MG63 (cell line): ENCODE measurements at regions not wholly inside any gene's neighbourhood (a gene's known extent, or its start where the extent isn't known, plus 50 kb on each side); places are given as distances from the start of the nearest gene placed in this dataset.

Source experiments
- DNase-seq: peaks from one replicate; pipeline ENCODE4 v3.0.0-alpha.2; 2020
- H3K27me3 ChIP-seq: fragments of 250-450 bp; sonication (Bioruptor Pico); 2 replicates; pipeline ENCODE4 v1.5.1; 2020; ENCODE audit warnings: mild to moderate bottlenecking, moderate library complexity
- H3K36me3 ChIP-seq: fragments of 250-450 bp; sonication (Bioruptor Pico); 2 replicates; pipeline ENCODE4 v1.5.1; 2020; ENCODE audit warnings: mild to moderate bottlenecking, moderate library complexity
- H3K4me3 ChIP-seq: fragments of 250-450 bp; sonication (Bioruptor Pico); 2 replicates; pipeline ENCODE4 v1.5.1; 2020; ENCODE audit warnings: mild to moderate bottlenecking, moderate library complexity
- H3K9me3 ChIP-seq: fragments of 250-450 bp; sonication (Bioruptor Pico); 2 replicates; pipeline ENCODE4 v1.5.1; 2020; ENCODE audit warnings: mild to moderate bottlenecking, moderate library complexity

DNA sequence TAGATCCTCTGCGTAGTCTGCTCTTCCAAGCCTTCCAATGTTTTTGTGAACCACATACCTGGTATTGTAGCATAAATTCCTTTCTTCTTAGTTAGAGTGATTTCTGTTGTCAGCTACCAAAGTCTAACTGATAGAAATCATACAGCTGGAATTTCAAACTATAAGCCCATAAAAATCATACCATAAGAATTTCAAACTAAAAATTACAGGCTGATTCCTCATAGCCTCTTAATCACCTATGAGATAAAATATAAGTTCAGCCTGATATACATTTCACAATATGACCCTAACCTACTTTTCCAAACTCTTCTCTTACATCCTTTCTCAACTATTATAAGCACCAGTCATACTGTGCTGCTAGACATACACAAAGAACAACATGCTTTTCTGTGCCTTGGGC lies 64.8 kb downstream of the PTHLH start:
- DNase-seq, result no peak
- Histone ChIP-seq H3K4me3 (no peak overlapping the region), H3K9me3 (no peaks in the 10 kb centered on the region)

DNA sequence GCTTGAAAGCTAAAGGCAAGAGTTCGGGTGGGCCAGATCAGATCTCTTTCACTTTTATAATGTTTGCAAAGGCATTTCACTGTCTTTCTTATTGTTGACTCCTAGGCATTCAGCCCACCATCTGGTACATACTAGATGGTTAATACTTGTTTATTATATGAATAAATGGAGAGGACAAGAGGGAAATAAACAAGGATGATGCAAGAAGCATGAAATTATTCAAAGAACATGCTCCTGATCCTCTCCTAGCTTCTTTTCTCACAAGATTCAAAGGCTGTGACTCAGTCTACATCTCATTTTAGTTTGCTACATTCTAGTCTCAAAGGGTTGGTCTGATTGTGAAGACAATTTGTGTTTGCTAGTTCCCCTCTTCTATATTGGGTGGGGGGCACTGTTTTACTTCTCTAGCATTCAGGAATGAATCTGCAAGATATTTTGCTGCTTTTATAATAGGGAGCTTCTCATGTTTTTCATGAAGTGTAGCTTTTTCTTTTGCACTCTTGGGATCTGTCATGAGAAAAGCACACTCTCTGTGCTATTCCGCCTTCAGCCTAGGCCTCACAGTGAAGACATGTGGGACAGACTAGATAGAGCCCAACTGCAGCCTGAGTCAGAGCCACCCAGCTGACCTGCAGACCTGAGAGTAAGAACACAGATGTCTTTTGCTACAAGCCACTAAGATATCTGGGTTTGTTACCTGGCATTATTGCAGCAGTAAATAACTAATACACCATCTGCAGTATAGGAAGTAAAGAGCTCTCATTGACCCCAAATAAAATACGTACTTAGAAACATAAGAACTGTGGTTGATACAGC lies 65.7 kb downstream of the PTHLH start:
- H3K27me3 ChIP-seq, result no peaks in the 10 kb centered on the region
- no peaks in the 10 kb centered on the region for H3K36me3 ChIP-seq
- DNase-seq, result no peak

More for the DNA sequence above, 64.8 kb downstream of the PTHLH start:
- H3K27me3 ChIP-seq, result no peaks in the 10 kb centered on the region
- no peaks in the 10 kb centered on the region for H3K36me3 ChIP-seq

DNA sequence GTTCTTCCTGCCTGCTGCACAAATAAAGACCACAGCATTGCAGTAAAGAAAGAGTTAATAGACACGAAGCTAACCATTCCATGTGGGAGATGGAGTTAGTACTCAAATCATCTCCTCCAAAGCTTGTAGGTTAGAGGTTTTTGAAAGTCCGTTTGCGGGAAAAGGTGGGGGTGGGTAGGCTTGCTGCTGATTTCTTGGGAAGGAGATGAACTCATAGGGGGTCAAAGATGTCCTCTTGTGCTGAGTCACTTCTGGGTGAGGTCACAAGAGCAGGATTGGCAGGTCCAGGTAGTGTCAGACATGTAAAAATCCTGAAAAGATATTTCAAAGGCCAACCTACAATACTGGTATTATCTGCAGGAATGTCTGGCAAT lies 66.4 kb downstream of the PTHLH start:
- H3K9me3 ChIP-seq, result no peaks in the 10 kb centered on the region
- no peak overlapping the region for H3K4me3 ChIP-seq
- no peaks in the 10 kb centered on the region for H3K36me3 ChIP-seq
- H3K27me3 ChIP-seq, result no peaks in the 10 kb centered on the region
- DNase-seq, result no peak

More for the DNA sequence above, 65.7 kb downstream of the PTHLH start:
- H3K4me3 ChIP-seq, result no peak overlapping the region
- H3K9me3 ChIP-seq, result no peaks in the 10 kb centered on the region

DNA sequence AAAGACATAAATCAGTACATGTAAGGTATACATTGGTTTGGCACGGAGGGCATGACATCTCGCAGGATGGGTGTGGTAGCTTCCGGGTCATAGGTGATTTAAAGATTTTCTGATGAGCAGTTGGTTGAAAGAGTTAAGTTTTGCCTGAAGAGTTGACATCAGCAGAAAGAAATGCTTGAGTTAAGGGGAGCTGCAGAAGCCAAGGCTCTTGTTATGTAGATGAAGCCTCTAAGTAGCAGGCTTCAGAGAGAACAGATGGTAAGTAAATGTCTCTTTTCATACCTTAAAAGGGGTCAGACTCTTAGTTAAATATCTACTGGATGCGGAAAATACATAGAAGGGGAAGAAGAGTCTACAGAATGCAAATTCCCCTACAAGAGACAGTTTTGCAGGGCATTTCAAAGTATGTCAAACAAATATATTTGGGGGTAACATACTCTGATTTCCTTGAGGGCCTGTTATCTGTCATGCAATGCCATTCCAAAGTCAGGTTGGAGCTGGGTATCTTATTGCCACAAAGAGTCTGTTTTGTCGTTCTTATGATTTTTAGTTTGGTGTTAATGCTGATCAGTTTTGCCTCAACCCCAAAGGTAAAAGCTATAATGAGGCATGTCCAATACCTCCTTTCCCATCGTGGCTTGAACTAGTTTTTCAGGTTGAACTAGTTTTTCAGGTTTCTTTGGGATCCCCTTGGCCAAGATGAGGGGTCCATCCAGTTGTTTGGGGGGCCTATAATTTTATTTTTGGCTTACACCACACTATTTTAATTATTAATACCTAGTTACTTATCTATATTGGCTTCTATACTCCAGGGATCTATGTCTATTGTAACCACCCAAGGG lies 67.0 kb downstream of the PTHLH start:
- no peak for DNase-seq
- Histone ChIP-seq H3K9me3 (no peaks in the 10 kb centered on the region), H3K36me3 (no peaks in the 10 kb centered on the region), H3K27me3 (no peaks in the 10 kb centered on the region), H3K4me3 (no peak overlapping the region)

DNA sequence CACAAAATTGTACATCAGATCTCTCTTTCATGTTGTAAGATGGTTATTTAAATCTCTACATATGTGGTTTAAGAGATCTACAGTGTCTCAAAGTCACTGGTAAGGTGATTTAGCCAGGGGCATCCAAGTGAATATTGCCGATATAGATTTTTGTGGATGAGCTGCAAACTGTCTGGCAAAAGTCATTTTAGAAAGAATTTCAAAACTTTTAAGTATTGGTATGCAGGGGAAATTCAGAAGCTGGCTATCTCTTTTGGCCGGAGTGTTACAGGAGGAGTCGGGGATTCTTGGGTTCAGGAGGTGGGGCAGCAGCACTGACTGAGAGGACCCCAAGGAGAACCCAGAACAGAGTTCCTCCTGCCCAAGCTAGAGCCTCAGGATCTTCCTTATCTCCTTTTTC lies 69.9 kb downstream of the PTHLH start:
- Histone ChIP-seq H3K36me3 (no peaks in the 10 kb centered on the region), H3K4me3 (no peak overlapping the region), H3K9me3 (no peaks in the 10 kb centered on the region), H3K27me3 (no peaks in the 10 kb centered on the region)
- no peak for DNase-seq

DNA sequence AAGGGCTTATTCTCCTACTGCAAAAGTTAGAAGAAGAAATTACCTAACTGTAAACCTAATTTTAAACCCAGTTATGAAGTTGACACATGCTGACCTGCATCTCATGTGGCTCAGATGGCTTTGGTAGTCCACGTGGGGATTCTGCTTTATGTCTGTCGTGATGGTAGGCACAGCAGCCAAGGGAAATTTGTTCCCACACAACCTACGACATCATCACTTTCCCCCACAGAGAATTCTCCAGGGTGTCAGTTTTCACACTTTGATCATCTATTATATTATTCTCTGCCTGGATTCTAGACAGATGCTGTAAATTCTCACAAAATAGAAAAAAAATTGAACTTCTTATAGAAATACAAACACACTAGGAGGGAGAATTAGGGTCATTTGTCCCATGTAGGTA lies 70.6 kb downstream of the PTHLH start:
- H3K27me3 ChIP-seq, result no peaks in the 10 kb centered on the region
- H3K36me3 ChIP-seq, result no peaks in the 10 kb centered on the region
- no peak for DNase-seq
- no peaks in the 10 kb centered on the region for H3K9me3 ChIP-seq
- H3K4me3 ChIP-seq, result no peak overlapping the region

DNA sequence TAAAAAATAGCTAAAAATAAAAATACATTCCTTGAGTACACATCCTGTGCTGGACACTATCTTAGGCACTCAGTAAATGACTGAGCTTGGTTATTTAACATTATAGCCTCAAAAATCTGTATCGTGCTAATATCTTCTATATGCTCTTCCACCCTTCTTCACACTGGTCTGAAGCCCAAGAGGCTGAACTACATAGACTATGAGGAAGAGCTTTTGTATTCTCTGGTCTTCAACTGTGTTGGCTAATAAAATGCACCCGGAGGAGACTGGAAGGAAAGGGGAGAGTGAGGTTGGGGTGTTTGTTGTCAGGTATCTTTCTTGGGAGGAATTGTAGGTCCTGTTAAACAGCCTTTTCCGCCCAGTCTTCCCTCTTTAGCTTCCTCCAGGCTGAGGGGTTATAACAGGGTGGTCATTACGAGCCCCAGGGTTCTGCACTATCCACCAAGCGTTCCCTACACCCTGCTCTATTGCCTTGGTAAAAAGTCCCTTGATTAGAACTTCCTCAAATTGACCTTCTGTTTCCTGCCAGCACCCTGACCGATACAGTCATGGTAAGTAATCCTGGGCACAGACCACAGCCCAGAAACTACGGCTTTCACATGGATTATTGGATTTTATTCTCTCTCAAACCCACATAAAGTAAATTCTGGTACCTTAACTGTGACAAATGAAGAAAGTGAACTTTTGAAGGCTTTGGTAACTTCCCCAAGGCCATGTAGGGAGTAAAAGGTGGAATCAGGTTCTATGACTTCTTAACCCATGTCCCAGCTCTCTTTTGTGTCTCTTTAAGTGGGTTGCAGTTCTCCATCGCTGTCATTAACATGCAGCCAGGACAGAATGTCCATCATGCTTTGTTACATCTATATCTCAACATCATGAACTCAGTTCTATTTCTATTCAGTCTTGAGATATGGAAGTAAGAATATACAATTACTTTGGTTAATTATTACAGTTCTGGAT lies 71.3 kb downstream of the PTHLH start:
- Histone ChIP-seq H3K4me3 (no peak overlapping the region), H3K27me3 (no peaks in the 10 kb centered on the region), H3K9me3 (no peaks in the 10 kb centered on the region), H3K36me3 (no peaks in the 10 kb centered on the region)
- no peak for DNase-seq

DNA sequence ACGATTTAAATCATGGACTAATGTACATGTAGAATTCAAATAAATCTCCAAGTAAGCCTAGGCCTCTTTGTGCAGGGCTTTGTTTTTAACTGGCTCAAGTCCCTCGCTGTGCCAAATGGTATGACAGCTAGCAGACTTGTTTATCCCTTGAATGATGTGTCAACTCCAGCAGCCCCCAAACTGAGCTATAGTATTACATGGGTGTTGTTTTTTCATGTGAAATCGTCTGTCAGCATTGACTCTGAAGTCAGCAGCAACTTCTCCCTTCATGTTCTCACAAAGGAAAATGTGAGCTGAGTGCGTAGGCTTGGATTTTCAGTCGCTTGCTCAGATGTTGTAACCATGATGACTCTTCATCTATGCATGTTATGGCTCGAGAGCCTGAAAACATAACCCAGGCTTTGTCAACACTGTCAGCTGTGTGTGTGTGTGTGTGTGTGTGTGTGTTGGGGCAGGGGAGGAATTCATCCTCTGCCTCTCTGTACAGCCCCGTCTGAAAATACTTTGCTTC lies 73.3 kb downstream of the PTHLH start:
- H3K4me3 ChIP-seq, result no peak overlapping the region
- H3K36me3 ChIP-seq, result no peaks in the 10 kb centered on the region
- peak; percentile 44 for DNase-seq
- no peaks in the 10 kb centered on the region for H3K27me3 ChIP-seq
- H3K9me3 ChIP-seq, result no peaks in the 10 kb centered on the region

DNA sequence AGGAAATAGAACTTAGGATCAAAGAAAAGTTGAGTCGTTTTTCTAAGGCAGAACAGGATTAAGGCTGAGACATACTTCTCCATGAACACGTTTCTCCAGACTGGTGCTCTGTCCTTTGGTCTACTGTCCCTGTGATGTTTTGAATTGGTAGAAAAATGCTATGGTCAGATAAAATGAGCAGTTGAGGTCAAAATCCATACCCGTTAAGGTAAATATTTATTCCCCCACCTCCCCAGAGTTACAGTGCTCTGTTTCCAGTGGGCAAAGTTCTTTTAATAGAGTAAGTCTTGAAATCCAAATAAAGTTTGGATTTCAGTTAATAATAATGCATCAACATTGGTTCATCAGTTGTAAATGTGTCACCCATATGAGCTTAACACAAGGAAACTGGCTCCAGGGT lies 74.5 kb downstream of the PTHLH start:
- Histone ChIP-seq H3K9me3 (no peaks in the 10 kb centered on the region), H3K36me3 (no peaks in the 10 kb centered on the region), H3K4me3 (no peak overlapping the region), H3K27me3 (no peaks in the 10 kb centered on the region)
- DNase-seq, result no peak

DNA sequence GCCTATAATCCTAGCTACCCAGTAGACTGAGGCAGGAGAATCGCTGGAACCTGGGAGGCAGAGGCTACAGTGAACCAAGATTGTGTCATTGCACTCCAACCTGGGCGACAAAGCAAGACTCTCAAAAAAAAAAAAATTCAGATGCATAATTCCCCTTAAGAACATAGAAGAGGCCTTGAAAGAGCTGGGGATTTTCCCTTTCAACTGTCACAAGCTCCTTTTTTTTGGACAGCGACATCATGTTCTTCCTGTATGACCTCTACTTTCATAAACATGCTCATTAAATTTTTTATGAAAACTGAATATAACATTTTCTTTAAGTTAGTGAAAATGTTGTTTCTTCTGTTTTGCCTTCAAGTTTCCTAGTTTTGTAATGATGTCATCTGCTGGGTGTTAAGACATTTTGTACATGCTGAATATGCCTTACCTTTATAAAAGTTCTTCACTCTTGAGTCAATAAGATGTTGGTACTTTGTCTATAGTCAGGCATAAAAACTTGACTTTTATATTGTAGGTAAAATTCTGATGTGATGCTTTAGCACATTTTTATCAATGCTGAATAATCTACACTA lies 76.0 kb downstream of the PTHLH start:
- H3K9me3 ChIP-seq, result no peaks in the 10 kb centered on the region
- no peak for DNase-seq
- no peaks in the 10 kb centered on the region for H3K36me3 ChIP-seq
- no peak overlapping the region for H3K4me3 ChIP-seq
- no peaks in the 10 kb centered on the region for H3K27me3 ChIP-seq

DNA sequence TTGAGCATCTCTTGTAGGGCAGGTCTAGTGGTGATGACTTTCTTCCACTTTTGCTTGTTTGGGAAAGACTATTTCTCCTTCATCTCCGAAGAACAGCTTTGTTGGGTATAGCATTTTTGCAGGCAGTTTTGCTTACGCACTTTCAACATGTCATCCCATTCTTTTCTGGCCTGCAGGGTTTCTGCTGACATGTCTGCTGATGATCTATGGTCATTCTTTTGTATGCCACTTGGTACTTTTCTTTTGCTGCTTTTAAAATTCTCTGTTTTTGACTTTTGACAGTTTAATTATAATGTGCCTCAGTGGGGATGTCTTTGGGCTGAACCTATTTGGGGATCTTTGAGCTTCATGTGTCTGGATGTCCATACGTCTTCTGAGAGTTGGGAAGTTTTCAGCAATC lies 78.2 kb downstream of the PTHLH start:
- Histone ChIP-seq H3K9me3 (no peaks in the 10 kb centered on the region; the same call in 1 of the 2 replicates), H3K4me3 (no peak overlapping the region), H3K27me3 (no peaks in the 10 kb centered on the region), H3K36me3 (no peaks in the 10 kb centered on the region)
- DNase-seq, result no peak

DNA sequence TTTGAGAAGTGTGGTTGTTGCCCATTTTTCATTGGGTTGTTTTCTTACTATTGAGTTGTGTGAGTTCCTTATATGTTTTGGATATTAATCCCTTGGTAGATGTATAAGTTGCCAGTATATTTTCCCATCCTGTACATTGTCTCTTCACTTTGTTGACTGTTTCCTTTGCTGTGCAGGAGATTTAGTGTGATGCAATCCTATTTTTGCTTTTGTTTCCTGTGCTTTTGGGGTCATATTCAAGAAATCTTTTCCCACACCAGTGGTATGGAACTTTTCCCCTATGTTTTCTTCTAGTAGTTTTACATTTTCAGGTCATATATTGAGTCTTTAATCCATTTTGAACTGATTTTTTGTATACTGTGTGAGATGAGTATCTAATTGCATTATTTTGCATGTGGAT lies 92.8 kb downstream of the PTHLH start:
- no peak for DNase-seq
- Histone ChIP-seq H3K36me3 (no peaks in the 10 kb centered on the region), H3K27me3 (no peaks in the 10 kb centered on the region), H3K4me3 (no peak overlapping the region), H3K9me3 (0 out of 2 replicates have a peak, but pooled peaks cover 2% of the 10 kb centered on the region)

DNA sequence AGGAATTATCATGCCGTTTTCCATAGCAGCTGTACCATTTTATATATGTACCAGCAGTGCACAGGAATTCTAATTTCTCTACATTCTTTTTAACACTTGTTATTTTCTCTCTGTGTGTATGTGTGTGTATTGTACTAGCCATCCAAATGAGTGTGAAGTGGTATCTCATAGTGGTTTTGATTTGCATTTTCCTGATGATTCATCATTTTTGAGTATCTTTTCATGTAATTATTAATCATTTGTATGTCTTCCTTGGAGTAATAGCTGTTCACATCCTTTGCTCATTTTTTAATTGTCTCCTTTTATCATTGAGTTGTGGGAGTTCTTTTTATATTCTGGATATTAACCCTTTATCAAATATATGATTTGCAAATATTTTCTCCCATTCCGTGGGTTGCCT lies 95.6 kb upstream of the MANSC4 start:
- no peak for DNase-seq
- Histone ChIP-seq H3K9me3 (no peaks in the 10 kb centered on the region), H3K4me3 (no peak overlapping the region), H3K36me3 (no peaks in the 10 kb centered on the region), H3K27me3 (no peaks in the 10 kb centered on the region)

DNA sequence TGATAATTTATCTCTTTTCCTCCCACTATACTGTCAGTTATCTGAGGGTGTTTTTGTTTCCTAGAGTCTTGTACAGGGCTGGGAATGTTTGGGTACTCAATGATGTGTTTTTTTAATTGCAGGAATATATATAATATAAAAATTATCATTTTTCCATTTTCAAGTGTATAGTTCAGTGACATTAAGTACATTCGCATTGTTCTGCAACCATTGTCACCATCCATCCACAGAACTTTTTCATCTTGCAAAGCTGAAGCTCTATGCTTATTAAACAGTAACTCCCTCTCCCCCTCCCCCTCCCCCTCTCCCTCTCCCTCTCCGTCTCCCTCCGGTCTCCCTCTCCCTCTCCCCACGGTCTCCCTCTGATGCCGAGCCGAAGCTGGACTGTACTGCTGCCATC lies 93.0 kb upstream of the MANSC4 start:
- Histone ChIP-seq H3K9me3 (no peaks in the 10 kb centered on the region), H3K27me3 (no peaks in the 10 kb centered on the region), H3K4me3 (no peak overlapping the region), H3K36me3 (no peaks in the 10 kb centered on the region)
- no peak for DNase-seq

DNA sequence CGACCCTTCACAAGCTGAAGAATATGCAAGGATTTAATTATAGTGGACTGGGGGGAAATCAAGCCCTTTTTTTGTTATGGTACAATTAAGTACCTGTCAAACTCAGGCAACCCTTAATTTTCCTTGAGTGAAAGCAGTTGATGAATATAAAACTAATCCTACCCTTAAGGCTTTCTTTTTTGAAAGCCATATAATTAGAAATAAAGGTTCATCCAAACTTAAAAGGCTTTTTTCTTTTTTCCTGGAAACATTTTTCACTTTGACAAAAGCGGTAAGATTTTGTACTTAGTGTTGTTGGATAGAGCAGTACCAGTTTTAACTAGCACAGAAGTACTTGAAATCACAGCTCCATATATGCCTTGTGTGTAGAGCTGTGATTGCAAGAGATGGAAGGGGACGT lies 91.9 kb upstream of the MANSC4 start:
- Histone ChIP-seq H3K9me3 (no peaks in the 10 kb centered on the region), H3K4me3 (no peak overlapping the region)
- DNase-seq, result no peak

DNA sequence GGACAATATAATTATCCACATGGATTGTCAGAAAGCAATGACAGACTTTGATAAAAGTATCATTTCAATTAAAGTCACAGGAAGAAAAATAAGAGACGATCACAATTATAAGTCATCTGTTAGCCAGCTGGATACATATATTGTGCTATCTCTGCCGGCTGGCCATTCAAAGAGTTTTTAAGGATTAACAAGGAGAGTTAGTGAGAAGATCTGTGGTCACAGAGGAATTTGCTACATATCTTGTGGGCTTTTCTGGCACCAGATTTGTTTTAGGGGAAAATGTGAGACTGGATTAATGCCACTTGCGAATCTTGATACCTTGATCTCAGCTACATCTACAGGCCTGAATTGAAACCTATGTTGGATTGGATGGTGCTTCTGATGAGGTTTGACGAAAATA lies 90.9 kb upstream of the MANSC4 start:
- Histone ChIP-seq H3K36me3 (no peaks in the 10 kb centered on the region), H3K9me3 (no peaks in the 10 kb centered on the region), H3K4me3 (no peak overlapping the region), H3K27me3 (no peaks in the 10 kb centered on the region)
- no peak for DNase-seq

More for the DNA sequence above, 91.9 kb upstream of the MANSC4 start:
- Histone ChIP-seq H3K27me3 (no peaks in the 10 kb centered on the region), H3K36me3 (no peaks in the 10 kb centered on the region)
